ENCODE measurements at regions not wholly inside any gene's neighbourhood (a gene's known extent, or its start where the extent isn't known, plus 50 kb on each side); places are given as distances from the start of the nearest gene placed in this dataset.

GRCh38 chr1:30234091-30234490, 489.3 kb downstream of the MATN1 start:
- TF ChIP-seq POLR2A (IDR thresholded peaks at IDR 0.05), result no peak
- no peak for TF ChIP-seq CTCF (IDR thresholded peaks at IDR 0.05)

Measured in ovary (tissue), 3 donors.